ENCODE measurements at regions not wholly inside any gene's neighbourhood (a gene's known extent, or its start where the extent isn't known, plus 50 kb on each side); places are given as distances from the start of the nearest gene placed in this dataset.

DNA sequence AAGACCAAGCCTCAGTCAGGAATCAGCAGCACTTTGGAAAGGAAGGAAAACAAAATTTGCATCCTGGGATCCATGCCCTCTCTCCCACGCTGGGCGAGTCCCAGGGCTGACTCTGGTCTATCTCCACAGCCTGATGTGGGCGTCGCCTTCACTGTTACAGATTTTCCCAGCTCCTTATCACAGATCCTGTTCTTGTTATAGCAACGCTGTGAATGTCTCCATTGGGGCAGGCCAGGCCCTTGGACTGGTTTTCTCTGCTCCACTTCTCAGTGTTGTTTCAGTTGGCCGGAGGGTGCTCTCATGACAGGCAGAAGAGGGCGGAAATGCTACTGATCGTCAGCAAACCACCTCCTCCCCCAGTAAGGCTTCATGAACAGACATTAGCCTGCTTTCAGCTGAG is 127.9 kb upstream of the CDH11 start:
- no peak for TF ChIP-seq POLR2AphosphoS5 (IDR thresholded peaks at IDR 0.05; ENCODE audit: borderline replicate concordance, low read depth, low read length)
- no peak for TF ChIP-seq EZH2 (IDR thresholded peaks at IDR 0.05)
